Heart left ventricle (tissue), 13 donors: ENCODE measurements at regions not wholly inside any gene's neighbourhood (a gene's known extent, or its start where the extent isn't known, plus 50 kb on each side); places are given as distances from the start of the nearest gene placed in this dataset.

Experiments used
- POLR2A ChIP-seq, 2 donors: fragments of 450-650 bp; IDR thresholded peaks; one replicate each; pipeline ENCODE4 v1.6.1; 2017; ENCODE audit warnings: antibody characterized with exemption in 2 of 2, mild to moderate bottlenecking in 2 of 2, moderate library complexity in 2 of 2
- TF ChIP-seq, protein P1 (sequence below), 12 donors: fragments of 200-600 bp; sonication (generic) in 4 of 12; IDR thresholded peaks; one replicate each; pipeline versions ENCODE4 v1.5.0 to v1.8.0; 2018 to 2022; ENCODE audit warnings: antibody characterized with exemption in 12 of 12, mild to moderate bottlenecking in 5 of 12
- donor health status: ischemic (EF 13 %, LVEDD 7.1; RV severe dilation, severe dysfunction).
- donor health status: DM: no; HTN: yes; CAD: no.
- donor health status: DM: no; HTN: no; CAD: no.
- donor health status: ischemic (EF 25% LVEDD 6.9; RV normal size, moderate dysfunction).
- donor health status: ischemic (EF 25% LVEDD 5.7; RV mildly dilated, moderate dysfunction).
- donor health status: ischemic (EF 35%, LVEDD 5.7; RV mildly dilated, moderate dysfunction).
- donor health status: nonischemic (EF 11% LVEDD 7.7; RV severe dilation, severe dysfunction).
- donor health status: DM: yes; HTN: yes; CAD: no.
- donor health status: PGD.
- donor health status: ischemic (EF 29% LVEDD 5.4; RV normal size, mild dysfunction).
- donor health status: nonischemic (EF 23%, LVEDD 6.1; RV moderate dilation, normal function).

DNA sequence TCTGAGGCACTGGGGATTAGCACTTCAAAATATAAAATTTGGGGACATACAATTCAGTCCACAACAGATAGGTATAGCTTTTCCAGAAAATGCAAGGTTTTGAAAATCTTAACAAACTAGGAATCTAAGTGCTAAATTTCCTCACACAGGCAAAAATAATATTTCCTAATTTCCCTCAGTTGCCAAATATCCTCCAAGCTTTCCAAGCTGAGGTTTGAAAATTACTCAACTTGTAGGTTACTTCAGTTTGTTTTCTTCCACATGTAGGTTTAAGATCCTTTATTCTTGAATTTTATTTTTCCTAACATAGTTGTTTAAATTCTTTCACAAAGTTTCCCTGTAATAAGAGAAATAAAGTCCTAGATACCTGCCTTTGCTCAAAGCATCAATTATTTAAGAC lies 192.9 kb upstream of the NRXN1 start:
- TF ChIP-seq, protein P1, sequence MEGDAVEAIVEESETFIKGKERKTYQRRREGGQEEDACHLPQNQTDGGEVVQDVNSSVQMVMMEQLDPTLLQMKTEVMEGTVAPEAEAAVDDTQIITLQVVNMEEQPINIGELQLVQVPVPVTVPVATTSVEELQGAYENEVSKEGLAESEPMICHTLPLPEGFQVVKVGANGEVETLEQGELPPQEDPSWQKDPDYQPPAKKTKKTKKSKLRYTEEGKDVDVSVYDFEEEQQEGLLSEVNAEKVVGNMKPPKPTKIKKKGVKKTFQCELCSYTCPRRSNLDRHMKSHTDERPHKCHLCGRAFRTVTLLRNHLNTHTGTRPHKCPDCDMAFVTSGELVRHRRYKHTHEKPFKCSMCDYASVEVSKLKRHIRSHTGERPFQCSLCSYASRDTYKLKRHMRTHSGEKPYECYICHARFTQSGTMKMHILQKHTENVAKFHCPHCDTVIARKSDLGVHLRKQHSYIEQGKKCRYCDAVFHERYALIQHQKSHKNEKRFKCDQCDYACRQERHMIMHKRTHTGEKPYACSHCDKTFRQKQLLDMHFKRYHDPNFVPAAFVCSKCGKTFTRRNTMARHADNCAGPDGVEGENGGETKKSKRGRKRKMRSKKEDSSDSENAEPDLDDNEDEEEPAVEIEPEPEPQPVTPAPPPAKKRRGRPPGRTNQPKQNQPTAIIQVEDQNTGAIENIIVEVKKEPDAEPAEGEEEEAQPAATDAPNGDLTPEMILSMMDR (IDR thresholded peaks at IDR 0.05) = no peak
- no peak for TF ChIP-seq POLR2A (IDR thresholded peaks at IDR 0.05)
